A673 (cell line): ENCODE measurements at regions not wholly inside any gene's neighbourhood (a gene's known extent, or its start where the extent isn't known, plus 50 kb on each side); places are given as distances from the start of the nearest gene placed in this dataset.

Source experiments
- CTCF ChIP-seq: fragments of 300-800, 200-600 bp; sonication (generic); conservative IDR thresholded peaks from 2 replicates; pipeline ENCODE4 v1.5.1; 2017; ENCODE audit warnings: low read depth, mild to moderate bottlenecking, antibody characterized with exemption, low read length, moderate library complexity, mixed read lengths
- EZH2 ChIP-seq: fragments of 200-600 bp; sonication (generic); IDR thresholded peaks from 2 replicates; pipeline ENCODE4 v1.6.1; 2017; ENCODE audit warnings: borderline replicate concordance, low read depth, mild to moderate bottlenecking, mixed read lengths, antibody characterized with exemption, low read length; ENCODE audit not compliant: poor library complexity, severe bottlenecking

- no peak for TF ChIP-seq CTCF
- no peak for TF ChIP-seq EZH2
These were observed 70.3 kb upstream of the PRDX6 start for GRCh38 chr1:173406783-173407230.
